ENCODE measurements at regions not wholly inside any gene's neighbourhood (a gene's known extent, or its start where the extent isn't known, plus 50 kb on each side); places are given as distances from the start of the nearest gene placed in this dataset.

- TF ChIP-seq EZH2 (IDR thresholded peaks at IDR 0.05; ENCODE audit: borderline replicate concordance, low read depth, low read length, poor library complexity, severe bottlenecking) (no peak), CTCF (conservative IDR thresholded peaks at IDR 0.05; ENCODE audit: low read depth, low read length) (no peak)
These were observed 349.2 kb downstream of the DEPDC1B start for GRCh38 chr5:60350794-60351193.

GRCh38 chr5:60349891-60350415 is 350.0 kb downstream of the DEPDC1B start:
- ChIA-PET POLR2A (ENCODE audit: low non-redundant PET) (no interaction called here), CTCF (no interaction called here)
- no TSS peak for BruUV-seq (replicated peaks)
- no peak overlapping the region for H3K4me3 ChIP-seq (ENCODE audit: low read depth, low read length, poor library complexity, severe bottlenecking)
- intact Hi-C loops (cut with micrococcal nuclease; ENCODE audit: unreplicated experiment): no loop called here
- H3K4me1 ChIP-seq (ENCODE audit: insufficient read depth, low read length, poor library complexity, severe bottlenecking): no peaks in the 10 kb centered on the region
- DNase-seq (ENCODE audit: low spot score): no peak
- TF ChIP-seq EZH2 (IDR thresholded peaks at IDR 0.05; ENCODE audit: borderline replicate concordance, low read depth, low read length, poor library complexity, severe bottlenecking) (no peak), CTCF (conservative IDR thresholded peaks at IDR 0.05; ENCODE audit: low read depth, low read length) (no peak)
- H3K27ac ChIP-seq (ENCODE audit: low read depth, low read length, poor library complexity, severe bottlenecking): no peak overlapping the region
- H3K9me3 ChIP-seq (ENCODE audit: low read depth, low read length, poor library complexity, severe bottlenecking): no peaks in the 10 kb centered on the region
- no peaks in the 10 kb centered on the region for H3K36me3 ChIP-seq (ENCODE audit: insufficient read depth, low read length, poor library complexity, severe bottlenecking)
- H3K27me3 ChIP-seq (replicated peaks; ENCODE audit: insufficient read depth, low read depth, low read length, poor library complexity): peaks cover 6% of the 10 kb centered on the region

More at GRCh38 chr5:60350794-60351193, 349.2 kb downstream of the DEPDC1B start:
- no peak overlapping the region for H3K4me3 ChIP-seq (ENCODE audit: low read depth, low read length, poor library complexity, severe bottlenecking)
- peaks cover 6% of the 10 kb centered on the region for H3K27me3 ChIP-seq (replicated peaks; ENCODE audit: insufficient read depth, low read depth, low read length, poor library complexity)
- ChIA-PET CTCF (no interaction called here), POLR2A (ENCODE audit: low non-redundant PET) (no interaction called here)
- H3K36me3 ChIP-seq (ENCODE audit: insufficient read depth, low read length, poor library complexity, severe bottlenecking): no peaks in the 10 kb centered on the region
- no peaks in the 10 kb centered on the region for H3K9me3 ChIP-seq (ENCODE audit: low read depth, low read length, poor library complexity, severe bottlenecking)
- H3K4me1 ChIP-seq (ENCODE audit: insufficient read depth, low read length, poor library complexity, severe bottlenecking): no peaks in the 10 kb centered on the region
- intact Hi-C loops (cut with micrococcal nuclease; ENCODE audit: unreplicated experiment): no loop called here
- no peak overlapping the region for H3K27ac ChIP-seq (ENCODE audit: low read depth, low read length, poor library complexity, severe bottlenecking)
- no peak for DNase-seq (ENCODE audit: low spot score)
- BruUV-seq (replicated peaks): no TSS peak

DNA sequence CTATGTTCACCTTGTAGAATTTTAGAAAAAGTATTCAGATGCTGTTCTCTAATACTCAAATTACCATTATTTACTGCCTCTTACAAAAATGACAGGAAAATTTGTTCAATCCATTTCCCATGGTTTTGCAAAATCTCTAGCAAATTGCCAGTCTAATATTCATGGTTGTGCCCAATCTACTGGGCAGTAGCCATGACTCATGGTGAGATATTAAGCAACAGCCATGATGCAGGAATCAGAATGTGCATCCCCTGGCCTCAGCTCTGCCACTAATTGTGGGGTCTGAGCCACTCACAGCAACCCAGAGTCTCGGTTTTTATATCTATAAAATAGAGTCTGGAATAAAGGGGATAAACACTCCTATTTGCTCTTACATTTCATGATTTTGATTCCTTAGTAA is 353.6 kb downstream of the DEPDC1B start:
- no peaks in the 10 kb centered on the region for H3K9me3 ChIP-seq (ENCODE audit: low read depth, low read length, poor library complexity, severe bottlenecking)
- ChIA-PET POLR2A (ENCODE audit: low non-redundant PET) (no interaction called here), CTCF (no interaction called here)
- TF ChIP-seq EZH2 (IDR thresholded peaks at IDR 0.05; ENCODE audit: borderline replicate concordance, low read depth, low read length, poor library complexity, severe bottlenecking) (no peak), CTCF (conservative IDR thresholded peaks at IDR 0.05; ENCODE audit: low read depth, low read length) (no peak)
- H3K36me3 ChIP-seq (ENCODE audit: insufficient read depth, low read length, poor library complexity, severe bottlenecking): no peaks in the 10 kb centered on the region
- no peak overlapping the region for H3K4me3 ChIP-seq (ENCODE audit: low read depth, low read length, poor library complexity, severe bottlenecking)
- H3K4me1 ChIP-seq (ENCODE audit: insufficient read depth, low read length, poor library complexity, severe bottlenecking): no peaks in the 10 kb centered on the region
- no peak overlapping the region for H3K27ac ChIP-seq (ENCODE audit: low read depth, low read length, poor library complexity, severe bottlenecking)
- intact Hi-C loops (cut with micrococcal nuclease; ENCODE audit: unreplicated experiment): no loop called here
- no peak for DNase-seq (ENCODE audit: low spot score)
- BruUV-seq (replicated peaks): no TSS peak
- peaks cover 11% of the 10 kb centered on the region for H3K27me3 ChIP-seq (replicated peaks; ENCODE audit: insufficient read depth, low read depth, low read length, poor library complexity)

All from A673 (cell line).